ENCODE measurements at regions not wholly inside any gene's neighbourhood (a gene's known extent, or its start where the extent isn't known, plus 50 kb on each side); places are given as distances from the start of the nearest gene placed in this dataset.

DNA sequence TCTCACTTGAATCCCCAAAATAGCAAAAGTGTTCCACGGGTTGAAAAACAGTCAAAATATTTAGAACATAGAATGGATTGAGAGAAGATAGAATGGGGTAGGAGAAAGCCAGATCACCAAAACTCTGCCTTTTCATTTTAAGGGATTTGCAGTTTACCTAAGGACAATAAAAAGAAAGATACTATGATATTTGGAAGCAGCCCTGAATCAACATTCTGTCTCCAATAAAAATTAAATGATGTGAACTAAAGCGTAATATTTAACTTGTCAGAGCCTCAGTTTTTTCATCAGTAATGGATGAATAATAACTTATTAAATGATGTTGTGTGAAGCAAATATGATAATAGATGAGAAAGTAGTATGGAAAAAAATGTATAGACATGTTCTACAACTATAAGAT is 100.2 kb upstream of the REG3G start:
- intact Hi-C loops (cut with micrococcal nuclease): no loop called here
- DNase-seq (no peak), ATAC-seq (no peak)

DNA sequence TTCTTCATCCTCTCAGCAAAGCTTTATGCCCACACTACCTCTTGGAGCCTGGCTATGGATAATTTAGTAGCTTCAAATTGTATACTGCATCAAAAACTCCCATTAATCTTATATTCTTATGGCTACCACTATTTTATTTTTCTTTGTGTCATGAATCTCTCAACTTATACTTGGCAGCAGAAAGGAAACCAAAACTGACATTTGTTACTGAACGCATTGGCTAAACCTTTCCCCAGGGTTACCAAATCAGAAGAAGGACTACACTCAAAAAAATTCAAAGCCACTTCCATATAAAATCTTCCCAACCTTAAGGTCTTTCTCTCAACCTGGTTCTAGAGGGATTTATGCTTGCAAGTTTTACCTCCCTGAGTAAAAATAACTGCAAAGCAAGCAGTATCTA is 97.0 kb upstream of the REG3G start:
- intact Hi-C loops (cut with micrococcal nuclease): no loop called here
- no peak for DNase-seq
- no peak for ATAC-seq

DNA sequence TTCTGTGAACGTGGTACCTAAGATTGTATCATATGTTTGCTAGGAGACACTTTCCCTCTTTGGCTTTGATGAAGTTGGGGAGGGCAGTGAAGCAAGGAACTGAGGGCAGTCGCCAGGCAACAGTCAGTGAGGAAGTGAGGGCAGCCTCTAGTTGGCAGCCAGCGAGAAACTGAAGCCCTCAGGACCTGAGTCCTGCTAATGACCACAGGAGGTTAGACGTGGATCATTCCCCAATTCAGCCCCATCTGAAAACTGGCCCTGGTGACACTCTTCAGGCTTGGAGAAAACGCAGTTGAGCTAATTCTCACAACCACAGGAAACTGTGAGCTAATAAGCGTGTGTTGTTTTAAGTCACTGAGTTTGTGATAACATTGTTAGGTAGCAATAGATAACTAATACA is 84.5 kb upstream of the REG3G start:
- ATAC-seq: no peak
- intact Hi-C loops (cut with micrococcal nuclease): no loop called here

DNA sequence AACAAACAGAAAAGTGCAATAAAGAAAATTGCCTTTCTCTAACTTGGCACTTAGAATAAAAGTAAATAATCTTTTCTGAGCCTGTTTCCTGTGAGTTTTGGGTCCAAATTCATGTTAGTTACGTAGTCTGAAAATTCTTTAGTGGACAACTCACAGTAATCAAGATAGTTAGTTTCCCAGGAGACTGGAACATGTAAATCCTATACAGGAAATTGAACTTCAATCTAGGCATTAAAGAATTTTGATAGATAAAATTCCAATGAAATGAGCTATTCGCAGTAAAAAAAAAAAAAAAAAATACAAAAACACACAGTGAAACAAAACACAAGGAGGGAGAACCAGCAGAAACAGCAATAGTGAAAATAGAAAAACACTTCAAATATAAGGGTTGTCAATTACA is 83.8 kb upstream of the REG3G start:
- DNase-seq (no peak), ATAC-seq (no peak)
- intact Hi-C loops (cut with micrococcal nuclease): no loop called here

More for the DNA sequence above, 84.5 kb upstream of the REG3G start:
- DNase-seq: no peak

DNA sequence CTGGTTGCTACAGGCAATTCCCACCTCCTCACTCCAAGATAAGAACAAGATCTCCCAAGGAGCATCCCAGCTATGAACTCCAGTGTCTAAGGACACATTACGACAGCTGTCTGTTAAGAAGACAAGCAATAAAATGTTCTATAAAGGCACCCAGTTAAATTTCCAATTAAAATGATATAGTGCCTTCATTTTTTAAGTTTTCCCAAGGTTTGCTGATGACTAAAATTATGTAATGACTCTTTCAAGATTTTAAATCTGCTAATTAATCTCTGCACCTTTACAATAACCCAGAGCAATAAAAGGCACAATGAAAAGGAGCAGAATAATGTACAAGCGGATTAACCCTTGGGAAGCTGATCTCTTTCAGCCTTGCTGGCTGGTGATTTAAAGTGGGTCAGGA is 61.6 kb upstream of the REG3G start:
- no peak for ATAC-seq
- intact Hi-C loops (cut with micrococcal nuclease): no loop called here

DNA sequence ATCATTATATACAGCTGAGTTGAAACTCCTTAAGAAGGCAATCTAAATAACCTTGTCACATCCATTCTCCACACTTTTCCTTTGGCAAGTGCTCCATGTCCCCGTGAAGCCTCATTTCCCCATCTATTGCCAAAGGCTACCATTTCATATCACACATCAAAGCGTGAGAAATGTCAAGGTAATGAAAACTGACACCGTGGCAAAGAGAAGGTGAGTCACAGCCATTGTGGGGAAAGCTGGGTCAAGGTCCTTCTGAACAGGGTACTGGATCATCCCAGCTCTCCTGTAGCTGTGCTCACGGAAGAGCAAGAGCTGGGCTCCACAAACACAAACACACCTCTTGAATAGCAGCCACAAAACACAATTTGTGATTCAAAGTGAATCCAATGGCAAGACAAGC is 58.2 kb upstream of the REG3G start:
- no peak for ATAC-seq
- intact Hi-C loops (cut with micrococcal nuclease): no loop called here
- no peak for DNase-seq

More for the DNA sequence above, 61.6 kb upstream of the REG3G start:
- DNase-seq: no peak

DNA sequence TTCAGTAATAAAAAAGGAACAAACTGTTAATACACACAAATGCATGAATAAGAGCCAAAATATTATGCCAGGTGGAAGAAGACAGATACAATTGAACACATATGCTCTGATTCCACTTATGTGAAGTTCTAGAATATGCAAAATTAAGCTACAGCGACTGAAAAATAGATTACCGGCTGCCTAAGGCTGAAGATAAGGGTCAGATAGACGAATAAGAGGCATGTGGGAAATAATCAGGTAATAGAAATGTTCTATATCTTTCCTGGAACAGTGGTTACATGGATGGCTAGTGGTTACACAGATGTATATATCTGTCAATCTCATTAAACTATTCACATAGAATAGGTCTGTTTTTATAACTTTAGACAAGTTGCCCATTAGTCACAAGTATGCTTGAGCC is 51.9 kb upstream of the REG3G start:
- intact Hi-C loops (cut with micrococcal nuclease): no loop called here
- DNase-seq (no peak), ATAC-seq (no peak)

All from left ventricle myocardium superior (tissue), 1 donor.